ENCODE measurements at regions not wholly inside any gene's neighbourhood (a gene's known extent, or its start where the extent isn't known, plus 50 kb on each side); places are given as distances from the start of the nearest gene placed in this dataset.
"Not testable (repeated sequence)": the region's sequence is repeated elsewhere in the genome, so short reads cannot be mapped to it uniquely, and the experiment has no call there.

DNA sequence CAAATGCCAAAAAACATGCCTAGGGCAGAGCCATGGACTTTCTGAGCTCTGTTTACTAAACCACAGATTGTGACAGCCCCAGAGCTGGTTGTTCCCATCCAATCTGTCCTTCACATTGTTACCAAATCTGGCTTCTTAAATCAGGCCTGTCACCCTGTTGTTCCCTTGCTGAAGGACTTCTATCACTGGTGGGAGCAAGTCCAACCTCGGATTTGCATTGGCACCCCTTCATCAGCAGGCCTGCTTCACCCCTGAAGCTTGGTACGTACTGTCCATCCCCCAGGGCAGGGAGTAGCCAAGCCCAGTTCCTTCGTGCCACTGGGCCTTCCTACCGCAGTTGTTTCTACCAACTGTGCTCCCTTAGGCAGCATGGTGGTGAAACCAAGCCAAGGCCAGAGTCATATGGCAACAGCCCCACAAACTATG, 357.3 kb upstream of the JARID2 start:
- DNase-seq (no peak), ATAC-seq (ENCODE audit: low read depth) (no peak)
- peaks cover 9% of the 10 kb centered on the region for H3K4me1 Mint-ChIP-seq
- no peak overlapping the region for H3K4me3 Mint-ChIP-seq
- ChIA-PET POLR2A (no interaction called here), CTCF (no interaction called here)
- no peaks in the 10 kb centered on the region for H3K27me3 Mint-ChIP-seq
- no peaks in the 10 kb centered on the region for H3K36me3 Mint-ChIP-seq (ENCODE audit: low read depth)
- peaks cover 6% of the 10 kb centered on the region for H3K9me3 Mint-ChIP-seq
- no peak overlapping the region for H3K27ac Mint-ChIP-seq
- intact Hi-C loops (cut with micrococcal nuclease), result no loop called here
- no peak for TF ChIP-seq CTCF (IDR thresholded peaks at IDR 0.05)

- ATAC-seq (ENCODE audit: low read depth), result no peak
- Mint-ChIP-seq H3K4me1 (peaks cover 9% of the 10 kb centered on the region), H3K27ac (no peak overlapping the region), H3K4me3 (no peak overlapping the region), H3K36me3 (ENCODE audit: low read depth) (no peaks in the 10 kb centered on the region), H3K27me3 (no peaks in the 10 kb centered on the region), H3K9me3 (peaks cover 6% of the 10 kb centered on the region)
- ChIA-PET CTCF (no interaction called here), POLR2A (no interaction called here)
- no peak for TF ChIP-seq CTCF (IDR thresholded peaks at IDR 0.05)
- intact Hi-C loops (cut with micrococcal nuclease), result no loop called here
- no peak for DNase-seq
Measured at GRCh38 chr6:14889188-14889587, 356.7 kb upstream of the JARID2 start.

DNA sequence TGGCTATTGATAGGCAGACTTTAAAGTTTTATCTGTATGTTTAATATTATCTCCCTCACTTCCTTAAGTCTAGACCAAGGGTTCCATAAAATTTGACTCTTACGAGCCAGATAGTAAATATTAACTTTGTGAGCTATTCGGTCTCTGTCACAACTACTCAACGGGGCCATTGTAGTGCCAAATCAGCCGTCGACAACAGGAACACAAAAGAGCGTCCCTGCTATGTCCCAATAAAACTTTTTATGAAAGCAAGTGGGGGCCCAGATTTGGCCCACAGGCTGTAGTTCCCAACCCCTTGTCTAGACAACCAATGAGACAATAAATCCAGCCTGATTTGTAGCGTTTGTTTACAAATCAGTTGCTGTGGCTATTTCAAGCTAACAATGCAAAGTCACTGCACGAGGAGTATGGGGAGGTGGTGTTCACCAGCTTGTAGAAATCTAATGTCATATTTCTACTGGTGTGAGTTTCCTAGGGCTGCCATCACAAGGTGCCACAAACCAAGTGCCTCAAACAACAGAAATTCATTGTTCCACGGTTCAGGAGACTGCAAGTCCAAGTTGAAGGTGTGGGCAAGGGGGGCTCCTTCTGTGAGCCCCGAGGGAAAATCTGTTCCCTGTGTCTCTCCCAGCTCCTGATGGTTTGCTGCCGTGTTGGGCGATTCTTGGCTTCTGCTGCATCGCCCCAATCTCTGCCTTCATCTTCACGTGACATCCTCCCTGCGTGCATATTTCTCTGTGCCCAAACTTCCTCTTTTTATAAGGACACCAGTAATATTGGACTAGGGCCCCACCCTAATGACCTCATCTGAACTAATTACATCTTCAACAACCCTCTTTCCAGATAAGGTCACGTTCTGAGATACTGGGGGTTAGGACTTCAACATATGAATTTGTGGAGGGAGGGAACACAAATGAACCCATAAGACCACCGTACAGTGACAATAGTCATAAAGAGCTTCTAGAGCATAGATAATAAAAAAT, 356.0 kb upstream of the JARID2 start:
- Mint-ChIP-seq H3K27me3 (no peaks in the 10 kb centered on the region), H3K36me3 (ENCODE audit: low read depth) (no peaks in the 10 kb centered on the region), H3K4me3 (no peak overlapping the region), H3K4me1 (peaks cover 9% of the 10 kb centered on the region), H3K27ac (no peak overlapping the region), H3K9me3 (peaks cover 6% of the 10 kb centered on the region)
- CTCF ChIA-PET, result no interaction called here
- intact Hi-C loops (cut with micrococcal nuclease), result no loop called here
- TF ChIP-seq CTCF (IDR thresholded peaks at IDR 0.05), result no peak
- no peak for DNase-seq
- POLR2A ChIA-PET, result no interaction called here
- ATAC-seq (ENCODE audit: low read depth), result no peak

DNA sequence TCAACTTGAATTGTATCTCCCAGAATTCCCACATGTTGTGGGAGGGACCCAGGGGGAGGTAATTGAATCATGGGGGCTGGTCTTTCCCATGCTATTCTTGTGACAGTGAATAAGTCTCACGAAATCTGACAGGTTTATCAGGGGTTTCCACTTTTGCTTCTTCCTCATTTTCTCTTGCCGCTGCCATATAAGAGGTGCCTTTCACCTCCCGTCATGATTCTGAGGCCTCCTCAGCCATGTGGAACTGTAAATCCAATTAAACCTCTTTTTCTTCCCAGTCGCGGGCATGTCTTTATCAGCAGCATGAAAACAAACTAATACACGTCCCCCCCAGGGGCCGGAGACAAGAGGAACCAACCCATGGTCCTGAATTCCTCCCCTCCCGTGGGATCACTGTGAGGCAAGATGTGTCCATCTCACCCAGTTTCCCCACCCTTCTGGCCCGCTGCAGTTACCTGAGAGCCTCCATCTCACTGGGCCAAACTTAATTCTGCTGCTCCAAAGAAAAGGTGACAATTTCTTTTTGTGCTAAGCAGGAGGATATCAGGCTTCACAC, 354.0 kb upstream of the JARID2 start:
- H3K4me3 Mint-ChIP-seq; H3K36me3 Mint-ChIP-seq (ENCODE audit: low read depth); DNase-seq; CTCF ChIA-PET; POLR2A ChIA-PET; intact Hi-C loops (cut with micrococcal nuclease); H3K27ac Mint-ChIP-seq; ATAC-seq (ENCODE audit: low read depth); H3K9me3 Mint-ChIP-seq; H3K27me3 Mint-ChIP-seq; H3K4me1 Mint-ChIP-seq: not testable (repeated sequence)

GRCh38 chr6:14894105-14894504, 351.8 kb upstream of the JARID2 start:
- Mint-ChIP-seq H3K4me1 (peaks cover 19% of the 10 kb centered on the region), H3K36me3 (ENCODE audit: low read depth) (no peaks in the 10 kb centered on the region), H3K4me3 (no peak overlapping the region), H3K27me3 (no peaks in the 10 kb centered on the region), H3K9me3 (peaks cover 6% of the 10 kb centered on the region), H3K27ac (no peak overlapping the region)
- ChIA-PET CTCF (no interaction called here), POLR2A (interaction anchor here (0.6 kb wide), 1 partner anchor 14 kb away, joined by 3 read pairs; no protein-coding TSS in a partner anchor)
- no peak for TF ChIP-seq CTCF (IDR thresholded peaks at IDR 0.05)
- intact Hi-C loops (cut with micrococcal nuclease), result no loop called here
- ATAC-seq (ENCODE audit: low read depth) (no peak), DNase-seq (no peak)

All from activated B cell treated with CpG ODN at 0.5 μM for 24 hours (primary cell).